HCT116 (cell line): ENCODE measurements at regions not wholly inside any gene's neighbourhood (a gene's known extent, or its start where the extent isn't known, plus 50 kb on each side); places are given as distances from the start of the nearest gene placed in this dataset.

Source experiments
- CEBPB ChIP-seq: IDR thresholded peaks from 2 replicates; pipeline ENCODE4 v1.6.1; 2012; ENCODE audit warnings: low read depth
- EZH2phosphoT487 ChIP-seq: fragments of 200-600 bp; IDR thresholded peaks from 2 replicates; pipeline ENCODE4 v1.6.1; 2018; ENCODE audit warnings: antibody characterized with exemption, borderline replicate concordance
- POLR2A ChIP-seq: IDR thresholded peaks from 2 replicates; pipeline ENCODE4 v1.7.0; 2011; ENCODE audit warnings: borderline replicate concordance; ENCODE audit not compliant: insufficient read depth, insufficient read length; ENCODE audit errors: extremely low read depth
- SRF ChIP-seq: IDR thresholded peaks from 2 replicates; pipeline ENCODE4 v1.6.1; 2012; ENCODE audit warnings: low read depth
- YY1 ChIP-seq: IDR thresholded peaks from 2 replicates; pipeline ENCODE4 v1.6.1; 2011; ENCODE audit warnings: low read length, low read depth, moderate library complexity, mild to moderate bottlenecking; ENCODE audit not compliant: insufficient replicate concordance; ENCODE audit errors: extremely low read depth
- TF ChIP-seq, protein P1 (sequence below), 3 experiments: fragments of 200-600 bp in 1 of 3; sonication (generic) in 1 of 3; IDR thresholded peaks in 2 of 3; conservative IDR thresholded peaks in 1 of 3; 2 replicates each; pipeline ENCODE4 v1.5.1; 2012 to 2017; ENCODE audit warnings: low read depth in 2 of 3, low read length in 2 of 3, antibody characterized with exemption in 1 of 3, borderline replicate concordance in 1 of 3, control low read depth in 1 of 3, mild to moderate bottlenecking in 1 of 3, mixed read lengths in 1 of 3, mixed run types in 1 of 3, moderate library complexity in 1 of 3; ENCODE audit not compliant: insufficient read depth in 1 of 3

- TF ChIP-seq, protein P1, sequence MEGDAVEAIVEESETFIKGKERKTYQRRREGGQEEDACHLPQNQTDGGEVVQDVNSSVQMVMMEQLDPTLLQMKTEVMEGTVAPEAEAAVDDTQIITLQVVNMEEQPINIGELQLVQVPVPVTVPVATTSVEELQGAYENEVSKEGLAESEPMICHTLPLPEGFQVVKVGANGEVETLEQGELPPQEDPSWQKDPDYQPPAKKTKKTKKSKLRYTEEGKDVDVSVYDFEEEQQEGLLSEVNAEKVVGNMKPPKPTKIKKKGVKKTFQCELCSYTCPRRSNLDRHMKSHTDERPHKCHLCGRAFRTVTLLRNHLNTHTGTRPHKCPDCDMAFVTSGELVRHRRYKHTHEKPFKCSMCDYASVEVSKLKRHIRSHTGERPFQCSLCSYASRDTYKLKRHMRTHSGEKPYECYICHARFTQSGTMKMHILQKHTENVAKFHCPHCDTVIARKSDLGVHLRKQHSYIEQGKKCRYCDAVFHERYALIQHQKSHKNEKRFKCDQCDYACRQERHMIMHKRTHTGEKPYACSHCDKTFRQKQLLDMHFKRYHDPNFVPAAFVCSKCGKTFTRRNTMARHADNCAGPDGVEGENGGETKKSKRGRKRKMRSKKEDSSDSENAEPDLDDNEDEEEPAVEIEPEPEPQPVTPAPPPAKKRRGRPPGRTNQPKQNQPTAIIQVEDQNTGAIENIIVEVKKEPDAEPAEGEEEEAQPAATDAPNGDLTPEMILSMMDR (IDR thresholded peaks at IDR 0.05 in 2 of 3, conservative IDR thresholded peaks at IDR 0.05 in 1 of 3; ENCODE audit: borderline replicate concordance in 1 of 3, insufficient read depth in 1 of 3, low read depth in 2 of 3, low read length in 2 of 3) = no peak
- TF ChIP-seq POLR2A (no peak), SRF (no peak), CEBPB (no peak), EZH2phosphoT487 (no peak), YY1 (no peak)
These were observed 76.0 kb upstream of the EPC2 start for GRCh38 chr2:148568597-148568996.
